ENCODE measurements at regions not wholly inside any gene's neighbourhood (a gene's known extent, or its start where the extent isn't known, plus 50 kb on each side); places are given as distances from the start of the nearest gene placed in this dataset.
"Not testable (repeated sequence)": the region's sequence is repeated elsewhere in the genome, so short reads cannot be mapped to it uniquely, and the experiment has no call there.

- TF ChIP-seq L3MBTL2 (conservative IDR thresholded peaks at IDR 0.05) = no peak
- no peak for TF ChIP-seq NFRKB (IDR thresholded peaks at IDR 0.05)
- no peak for TF ChIP-seq FOXK2 (IDR thresholded peaks at IDR 0.05)
- no peak for TF ChIP-seq BHLHE40 (IDR thresholded peaks at IDR 0.05; ENCODE audit: borderline replicate concordance)
- TF ChIP-seq LEF1 (IDR thresholded peaks at IDR 0.05; ENCODE audit: borderline replicate concordance) = no peak
- TF ChIP-seq FOXM1 (IDR thresholded peaks at IDR 0.05; ENCODE audit: borderline replicate concordance) = no peak
- TF ChIP-seq SUZ12 (IDR thresholded peaks at IDR 0.05) = no peak
- no peak for TF ChIP-seq ELF4 (IDR thresholded peaks at IDR 0.05)
- no peak for TF ChIP-seq SP1 (IDR thresholded peaks at IDR 0.05)
- no peak for TF ChIP-seq PKNOX1 (IDR thresholded peaks at IDR 0.05)
- no peak for TF ChIP-seq CTBP1 (IDR thresholded peaks at IDR 0.05; ENCODE audit: borderline replicate concordance)
- ChIA-PET POLR2A (no interaction called here), CTCF (interaction anchor here (0.7 kb wide), 1 partner anchor 66 kb away, joined by 3 read pairs; no protein-coding TSS in a partner anchor)
- DNase-seq (ENCODE audit: extremely low spot score) = no peak
Measured at GRCh38 chr4:174056959-174057358, 226.5 kb downstream of the FBXO8 start.

- no peak for DNase-seq (ENCODE audit: extremely low spot score)
- ChIA-PET POLR2A (no interaction called here), CTCF (no interaction called here)
- TF ChIP-seq HDGF (IDR thresholded peaks at IDR 0.05; ENCODE audit: borderline replicate concordance) (no peak), LEF1 (IDR thresholded peaks at IDR 0.05; ENCODE audit: borderline replicate concordance) (no peak), SUZ12 (IDR thresholded peaks at IDR 0.05) (no peak), FOXA1 (IDR thresholded peaks at IDR 0.05) (no peak), FOXM1 (IDR thresholded peaks at IDR 0.05; ENCODE audit: borderline replicate concordance) (no peak), NFRKB (IDR thresholded peaks at IDR 0.05) (no peak), L3MBTL2 (conservative IDR thresholded peaks at IDR 0.05) (no peak), CTBP1 (IDR thresholded peaks at IDR 0.05; ENCODE audit: borderline replicate concordance) (no peak), TARDBP (IDR thresholded peaks at IDR 0.05) (no peak), BHLHE40 (IDR thresholded peaks at IDR 0.05; ENCODE audit: borderline replicate concordance) (no peak), ZNF384 (IDR thresholded peaks at IDR 0.05) (no peak), ARNT (IDR thresholded peaks at IDR 0.05) (no peak), PKNOX1 (IDR thresholded peaks at IDR 0.05) (no peak), ELF4 (IDR thresholded peaks at IDR 0.05) (no peak), SP1 (IDR thresholded peaks at IDR 0.05) (no peak), FOXK2 (IDR thresholded peaks at IDR 0.05) (no peak)
Measured at GRCh38 chr4:174055344-174055743, 228.1 kb downstream of the FBXO8 start.

GRCh38 chr4:174053895-174054294 lies 229.6 kb downstream of the FBXO8 start:
- DNase-seq (ENCODE audit: extremely low spot score) = no peak
- CTCF ChIA-PET = interaction anchor here (1.0 kb wide), 1 partner anchor 11 kb away, joined by 3 read pairs; no protein-coding TSS in a partner anchor
- POLR2A ChIA-PET = no interaction called here
- TF ChIP-seq HDGF (IDR thresholded peaks at IDR 0.05; ENCODE audit: borderline replicate concordance) (no peak), LEF1 (IDR thresholded peaks at IDR 0.05; ENCODE audit: borderline replicate concordance) (no peak), ARNT (IDR thresholded peaks at IDR 0.05) (no peak), NFRKB (IDR thresholded peaks at IDR 0.05) (no peak), CTBP1 (IDR thresholded peaks at IDR 0.05; ENCODE audit: borderline replicate concordance) (no peak), FOXK2 (IDR thresholded peaks at IDR 0.05) (no peak), SP1 (IDR thresholded peaks at IDR 0.05) (no peak), FOXA1 (IDR thresholded peaks at IDR 0.05) (no peak), FOXM1 (IDR thresholded peaks at IDR 0.05; ENCODE audit: borderline replicate concordance) (no peak), TARDBP (IDR thresholded peaks at IDR 0.05) (no peak), BHLHE40 (IDR thresholded peaks at IDR 0.05; ENCODE audit: borderline replicate concordance) (no peak), ELF4 (IDR thresholded peaks at IDR 0.05) (no peak), ZNF384 (IDR thresholded peaks at IDR 0.05) (no peak), SUZ12 (IDR thresholded peaks at IDR 0.05) (no peak), PKNOX1 (IDR thresholded peaks at IDR 0.05) (no peak), L3MBTL2 (conservative IDR thresholded peaks at IDR 0.05) (no peak)

GRCh38 chr4:174047363-174047762 lies 236.1 kb downstream of the FBXO8 start:
- POLR2A ChIA-PET = no interaction called here
- CTCF ChIA-PET = no interaction called here
- TF ChIP-seq NFRKB (IDR thresholded peaks at IDR 0.05) = no peak
- no peak for DNase-seq (ENCODE audit: extremely low spot score)

- POLR2A ChIA-PET; CTCF ChIA-PET; DNase-seq (ENCODE audit: extremely low spot score): not testable (repeated sequence)
Measured at GRCh38 chr4:174045829-174046228, 237.6 kb downstream of the FBXO8 start.

- TF ChIP-seq PKNOX1 (IDR thresholded peaks at IDR 0.05) = no peak
- TF ChIP-seq LEF1 (IDR thresholded peaks at IDR 0.05; ENCODE audit: borderline replicate concordance) = no peak
- no peak for TF ChIP-seq SUZ12 (IDR thresholded peaks at IDR 0.05)
- no peak for TF ChIP-seq SP1 (IDR thresholded peaks at IDR 0.05)
- no peak for TF ChIP-seq ZNF384 (IDR thresholded peaks at IDR 0.05)
- TF ChIP-seq FOXM1 (IDR thresholded peaks at IDR 0.05; ENCODE audit: borderline replicate concordance) = no peak
- TF ChIP-seq BHLHE40 (IDR thresholded peaks at IDR 0.05; ENCODE audit: borderline replicate concordance) = no peak
- TF ChIP-seq FOXK2 (IDR thresholded peaks at IDR 0.05) = no peak
- ChIA-PET CTCF (no interaction called here), POLR2A (no interaction called here)
- no peak for DNase-seq (ENCODE audit: extremely low spot score)
Measured at GRCh38 chr4:174045381-174045780, 238.1 kb downstream of the FBXO8 start.

Data from HEK293T (cell line).